ENCODE measurements at regions not wholly inside any gene's neighbourhood (a gene's known extent, or its start where the extent isn't known, plus 50 kb on each side); places are given as distances from the start of the nearest gene placed in this dataset.

DNA sequence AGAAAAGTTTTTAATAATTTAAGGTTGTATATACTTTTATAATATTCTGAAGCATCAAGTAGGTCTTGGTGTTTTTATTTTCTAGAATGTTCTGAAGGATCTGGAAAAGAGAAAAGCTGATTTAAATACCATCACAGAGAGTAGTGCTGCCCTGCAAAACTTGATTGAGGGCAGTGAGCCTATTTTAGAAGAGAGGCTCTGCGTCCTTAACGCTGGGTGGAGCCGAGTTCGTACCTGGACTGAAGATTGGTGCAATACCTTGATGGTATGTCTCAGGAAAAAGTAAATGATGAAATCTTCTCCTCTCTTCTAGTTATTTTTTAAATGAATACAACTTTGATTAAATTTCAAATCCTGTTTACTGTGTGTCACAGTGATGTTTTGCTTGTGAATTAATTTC, 225.7 kb downstream of the UTRN start:
- 100% methylated on average over 1 of the region's 4 CpGs for WGBS (ENCODE audit: insufficient coverage)
- no peaks in the 10 kb centered on the region for H3K4me1 ChIP-seq (ENCODE audit: control insufficient read depth in 2 of 2, insufficient read depth in 2 of 2, low read length in 2 of 2)
- no peak overlapping the region for H3K4me3 Mint-ChIP-seq
- peaks cover 0 to 5% (median 0%) of the 10 kb centered on the region in 3 donors for H3K9me3 ChIP-seq (ENCODE audit: control extremely low read depth in 1 of 3, control insufficient read depth in 2 of 3, insufficient read depth in 1 of 3, low read length in 2 of 3)
- H3K27ac Mint-ChIP-seq: no peak overlapping the region
- H3K27me3 ChIP-seq (replicated peaks in 1 of 4; ENCODE audit: control extremely low read depth in 1 of 4, control insufficient read depth in 3 of 4, insufficient read depth in 4 of 4, low read length in 3 of 4): no peaks in the 10 kb centered on the region
- H3K36me3 ChIP-seq (replicated peaks in 1 of 2; ENCODE audit: control extremely low read depth in 1 of 2, control insufficient read depth in 1 of 2, extremely low read depth in 1 of 2, insufficient read depth in 2 of 2, low read length in 1 of 2): peaks cover 12 to 58% of the 10 kb centered on the region in 2 experiments
- H3K27me3 Mint-ChIP-seq: no peaks in the 10 kb centered on the region
- H2AFZ ChIP-seq (ENCODE audit: insufficient read depth, low read depth, low read length, poor library complexity, severe bottlenecking): no peak overlapping the region
- DNase-seq (no peak), ATAC-seq (ENCODE audit: low read depth) (no peak)
- peaks cover 9% of the 10 kb centered on the region for H3K79me2 ChIP-seq (ENCODE audit: control insufficient read depth, insufficient read depth, low read length)
- peaks cover 2% of the 10 kb centered on the region for H3K4me1 Mint-ChIP-seq
- TF ChIP-seq EZH2 (IDR thresholded peaks at IDR 0.05; ENCODE audit: borderline replicate concordance, insufficient read depth, low read depth, low read length, poor library complexity, severe bottlenecking): no peak
- TF ChIP-seq CTCF (IDR thresholded peaks at IDR 0.05): no peak
- no peaks in the 10 kb centered on the region for H3K9me3 Mint-ChIP-seq (ENCODE audit: insufficient read depth)
- H3K27ac ChIP-seq (ENCODE audit: low read length in 2 of 2): no peak overlapping the region
- ChIA-PET CTCF (no interaction called here), POLR2A (no interaction called here)
- no peak overlapping the region for H3K4me3 ChIP-seq (ENCODE audit: control extremely low read depth in 1 of 5, extremely low read depth in 1 of 5, insufficient read depth in 1 of 5, low read depth in 2 of 5, low read length in 4 of 5)
- no peak overlapping the region for H3K4me2 ChIP-seq (replicated peaks; ENCODE audit: low read depth, low read length, poor library complexity, severe bottlenecking)
- no peak overlapping the region for H3K9ac ChIP-seq (ENCODE audit: low read length)
- H4K20me1 ChIP-seq (ENCODE audit: control insufficient read depth, insufficient read depth, low read length, poor library complexity, severe bottlenecking): peaks cover 14% of the 10 kb centered on the region
- intact Hi-C loops (cut with micrococcal nuclease): no loop called here

DNA sequence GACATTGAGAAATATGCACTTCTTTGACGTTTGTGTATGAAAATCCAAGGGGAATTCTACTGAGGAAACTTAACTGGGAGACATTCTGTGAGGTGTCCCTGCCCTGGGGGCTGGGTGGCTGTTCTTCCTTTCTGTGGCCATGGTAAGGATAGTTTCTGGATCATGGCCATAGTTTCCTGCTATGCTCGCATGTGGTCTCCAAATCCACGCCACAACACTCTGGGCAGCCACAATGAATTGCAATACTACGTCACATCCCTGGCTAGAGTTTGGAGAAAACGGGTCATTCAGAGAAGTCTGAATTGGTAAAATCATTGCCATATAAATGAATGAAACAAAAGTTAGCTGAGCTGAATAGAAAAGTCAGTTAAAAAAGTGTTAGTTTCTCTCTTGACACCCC, 230.6 kb downstream of the UTRN start:
- no peaks in the 10 kb centered on the region for H3K9me3 ChIP-seq (ENCODE audit: control extremely low read depth in 1 of 3, control insufficient read depth in 2 of 3, insufficient read depth in 1 of 3, low read length in 2 of 3)
- H3K27me3 ChIP-seq (replicated peaks in 1 of 4; ENCODE audit: control extremely low read depth in 1 of 4, control insufficient read depth in 3 of 4, insufficient read depth in 4 of 4, low read length in 3 of 4): no peaks in the 10 kb centered on the region
- Mint-ChIP-seq H3K4me3 (no peak overlapping the region), H3K27ac (no peak overlapping the region), H3K4me1 (no peaks in the 10 kb centered on the region), H3K9me3 (ENCODE audit: insufficient read depth) (no peaks in the 10 kb centered on the region), H3K27me3 (no peaks in the 10 kb centered on the region)
- ATAC-seq (ENCODE audit: low read depth): no peak
- H3K9ac ChIP-seq (ENCODE audit: low read length): no peak overlapping the region
- H3K79me2 ChIP-seq (ENCODE audit: control insufficient read depth, insufficient read depth, low read length): no peaks in the 10 kb centered on the region
- 95% methylated on average over 4 of the region's 5 CpGs for WGBS (ENCODE audit: insufficient coverage)
- no peak overlapping the region for H3K4me3 ChIP-seq (ENCODE audit: control extremely low read depth in 1 of 5, extremely low read depth in 1 of 5, insufficient read depth in 1 of 5, low read depth in 2 of 5, low read length in 4 of 5)
- no peaks in the 10 kb centered on the region for H4K20me1 ChIP-seq (ENCODE audit: control insufficient read depth, insufficient read depth, low read length, poor library complexity, severe bottlenecking)
- CTCF ChIA-PET: no interaction called here
- TF ChIP-seq EZH2 (IDR thresholded peaks at IDR 0.05; ENCODE audit: borderline replicate concordance, insufficient read depth, low read depth, low read length, poor library complexity, severe bottlenecking) (no peak), CTCF (IDR thresholded peaks at IDR 0.05) (no peak)
- no peak overlapping the region for H3K4me2 ChIP-seq (replicated peaks; ENCODE audit: low read depth, low read length, poor library complexity, severe bottlenecking)
- no peak overlapping the region for H3K27ac ChIP-seq (ENCODE audit: low read length in 2 of 2)
- POLR2A ChIA-PET: no interaction called here
- H2AFZ ChIP-seq (ENCODE audit: insufficient read depth, low read depth, low read length, poor library complexity, severe bottlenecking): no peak overlapping the region
- H3K36me3 ChIP-seq (replicated peaks in 1 of 2; ENCODE audit: control extremely low read depth in 1 of 2, control insufficient read depth in 1 of 2, extremely low read depth in 1 of 2, insufficient read depth in 2 of 2, low read length in 1 of 2): peaks cover 13 to 73% of the 10 kb centered on the region in 2 experiments
- intact Hi-C loops (cut with micrococcal nuclease): no loop called here
- no peaks in the 10 kb centered on the region for H3K4me1 ChIP-seq (ENCODE audit: control insufficient read depth in 2 of 2, insufficient read depth in 2 of 2, low read length in 2 of 2)
- no peak for DNase-seq
